ENCODE measurements at regions not wholly inside any gene's neighbourhood (a gene's known extent, or its start where the extent isn't known, plus 50 kb on each side); places are given as distances from the start of the nearest gene placed in this dataset.

- peak in 1 of 2 donors; percentile 72 for DNase-seq (ENCODE audit: low spot score in 2 of 2)
- no peak overlapping the region for H3K4me3 ChIP-seq (ENCODE audit: low read depth, poor library complexity, severe bottlenecking)
- 65 to 80% methylated on average over 18 of the region's 18 CpGs for WGBS, 2 donors
- intact Hi-C loops (cut with DNase I; ENCODE audit: low total_unique reads) = no loop called here
- TF ChIP-seq POLR2A (IDR thresholded peaks at IDR 0.05) (no peak), CTCF (IDR thresholded peaks at IDR 0.05) (no peak)
Measured at GRCh38 chr15:70212286-70212962, 114.7 kb upstream of the TLE3 start.

GRCh38 chr15:70210528-70210927, 112.8 kb upstream of the TLE3 start:
- no peak for TF ChIP-seq POLR2A (IDR thresholded peaks at IDR 0.05)
- TF ChIP-seq CTCF (IDR thresholded peaks at IDR 0.05) = no peak
- no peak overlapping the region for H3K4me3 ChIP-seq (ENCODE audit: low read depth, poor library complexity, severe bottlenecking)
- WGBS, 2 donors = 94 to 97% methylated on average over 6 of the region's 6 CpGs
- peak in 1 of 2 donors; percentile 54 for DNase-seq (ENCODE audit: low spot score in 2 of 2)
- intact Hi-C loops (cut with DNase I; ENCODE audit: low total_unique reads) = no loop called here

- WGBS, 2 donors = 80 to 87% methylated on average over 2 of the region's 2 CpGs
- intact Hi-C loops (cut with DNase I; ENCODE audit: low total_unique reads) = no loop called here
- DNase-seq (ENCODE audit: low spot score in 2 of 2) = peak in 1 of 2 donors; percentile 63
- H3K4me3 ChIP-seq (ENCODE audit: low read depth, poor library complexity, severe bottlenecking) = no peak overlapping the region
- no peak for TF ChIP-seq CTCF (IDR thresholded peaks at IDR 0.05)
- no peak for TF ChIP-seq POLR2A (IDR thresholded peaks at IDR 0.05)
Measured at GRCh38 chr15:70210076-70210475, 112.4 kb upstream of the TLE3 start.

- intact Hi-C loops (cut with DNase I; ENCODE audit: low total_unique reads) = no loop called here
- 93 to 98% methylated on average over 5 of the region's 5 CpGs for WGBS, 2 donors
- DNase-seq (ENCODE audit: low spot score in 2 of 2) = peak in 1 of 2 donors; percentile 59
Measured at GRCh38 chr15:70209499-70209898, 111.8 kb upstream of the TLE3 start.

GRCh38 chr15:70208332-70208731, 110.6 kb upstream of the TLE3 start:
- WGBS, 2 donors = 63 to 96% methylated on average over 2 to 3 of the region's 3 CpGs
- peak in 1 of 2 donors; percentile 63 for DNase-seq (ENCODE audit: low spot score in 2 of 2)
- intact Hi-C loops (cut with DNase I; ENCODE audit: low total_unique reads) = no loop called here
- TF ChIP-seq CTCF (IDR thresholded peaks at IDR 0.05) (no peak), POLR2A (IDR thresholded peaks at IDR 0.05) (no peak)
- H3K4me3 ChIP-seq (ENCODE audit: low read depth, poor library complexity, severe bottlenecking) = no peak overlapping the region

More at GRCh38 chr15:70209499-70209898, 111.8 kb upstream of the TLE3 start:
- TF ChIP-seq POLR2A (IDR thresholded peaks at IDR 0.05) = no peak
- TF ChIP-seq CTCF (IDR thresholded peaks at IDR 0.05) = no peak
- H3K4me3 ChIP-seq (ENCODE audit: low read depth, poor library complexity, severe bottlenecking) = no peak overlapping the region

- TF ChIP-seq POLR2A (IDR thresholded peaks at IDR 0.05) (no peak), CTCF (IDR thresholded peaks at IDR 0.05) (no peak)
- no peak overlapping the region for H3K4me3 ChIP-seq (ENCODE audit: low read depth, poor library complexity, severe bottlenecking)
- intact Hi-C loops (cut with DNase I; ENCODE audit: low total_unique reads) = no loop called here
- WGBS, 2 donors = 86 to 90% methylated on average over 5 of the region's 5 CpGs
- DNase-seq (ENCODE audit: low spot score in 2 of 2) = peak in 1 of 2 donors; percentile 9
Measured at GRCh38 chr15:70206668-70207067, 109.0 kb upstream of the TLE3 start.
